ENCODE measurements at regions not wholly inside any gene's neighbourhood (a gene's known extent, or its start where the extent isn't known, plus 50 kb on each side); places are given as distances from the start of the nearest gene placed in this dataset.

- no peak for DNase-seq
Observed at GRCh38 chr6:169854813-169855212, 103.4 kb downstream of the ERMARD start.

- no peak for DNase-seq
Observed at GRCh38 chr6:169854083-169854725, 102.8 kb downstream of the ERMARD start.

- DNase-seq = no peak
Observed at GRCh38 chr6:169853196-169854082, 102.0 kb downstream of the ERMARD start.

- no peak for DNase-seq
Observed at GRCh38 chr6:169852504-169853195, 101.2 kb downstream of the ERMARD start.

- DNase-seq = no peak
Observed at GRCh38 chr6:169851641-169852503, 100.5 kb downstream of the ERMARD start.

GRCh38 chr6:169850746-169851145, 99.3 kb downstream of the ERMARD start:
- DNase-seq = no peak

GRCh38 chr6:169850154-169850553, 98.7 kb downstream of the ERMARD start:
- DNase-seq = no peak

- no peak for DNase-seq
Observed at GRCh38 chr6:169849396-169849795, 98.0 kb downstream of the ERMARD start.

GRCh38 chr6:169848946-169849345, 97.5 kb downstream of the ERMARD start:
- DNase-seq = no peak

GRCh38 chr6:169847901-169848311, 96.5 kb downstream of the ERMARD start:
- no peak for DNase-seq

- DNase-seq = no peak
Observed at GRCh38 chr6:169847141-169847674, 95.8 kb downstream of the ERMARD start.

- DNase-seq = no peak
Observed at GRCh38 chr6:169846286-169847056, 95.0 kb downstream of the ERMARD start.

GRCh38 chr6:169845426-169846285, 94.2 kb downstream of the ERMARD start:
- no peak for DNase-seq

GRCh38 chr6:169844946-169845345, 93.5 kb downstream of the ERMARD start:
- DNase-seq = no peak

- DNase-seq = no peak
Observed at GRCh38 chr6:169843991-169844390, 92.6 kb downstream of the ERMARD start.

GRCh38 chr6:169843110-169843509, 91.7 kb downstream of the ERMARD start:
- no peak for DNase-seq

GRCh38 chr6:169841907-169842606, 90.6 kb downstream of the ERMARD start:
- no peak for DNase-seq

- no peak for DNase-seq
Observed at GRCh38 chr6:169841251-169841650, 89.8 kb downstream of the ERMARD start.

- no peak for DNase-seq
Observed at GRCh38 chr6:169839898-169840631, 88.6 kb downstream of the ERMARD start.

Data from NK-92 treated with Interleukin-12 subunit alpha and Interleukin-12 subunit beta, amount 100 ng/mL, for 24 hours (cell line).